ENCODE measurements at regions not wholly inside any gene's neighbourhood (a gene's known extent, or its start where the extent isn't known, plus 50 kb on each side); places are given as distances from the start of the nearest gene placed in this dataset.

- H3K27me3 ChIP-seq = no peaks in the 10 kb centered on the region
- TF ChIP-seq CTCF (IDR thresholded peaks at IDR 0.05) = no peak
- no peak overlapping the region for H3K27ac ChIP-seq
Measured at GRCh38 chr13:90750021-90750420, 597.5 kb upstream of the MIR17HG start.

GRCh38 chr13:90751026-90751425, 596.5 kb upstream of the MIR17HG start:
- H3K4me3 ChIP-seq = no peak overlapping the region
- H3K4me1 ChIP-seq = no peaks in the 10 kb centered on the region
- DNase-seq (ENCODE audit: low spot score) = no peak
- H3K27ac ChIP-seq = no peak overlapping the region
- H3K36me3 ChIP-seq = no peaks in the 10 kb centered on the region
- H3K27me3 ChIP-seq = no peaks in the 10 kb centered on the region
- no peak for TF ChIP-seq CTCF (IDR thresholded peaks at IDR 0.05)
- H3K9me3 ChIP-seq = no peaks in the 10 kb centered on the region

More at GRCh38 chr13:90750021-90750420, 597.5 kb upstream of the MIR17HG start:
- H3K4me1 ChIP-seq = no peaks in the 10 kb centered on the region
- no peak for DNase-seq (ENCODE audit: low spot score)
- no peak overlapping the region for H3K4me3 ChIP-seq
- no peaks in the 10 kb centered on the region for H3K9me3 ChIP-seq
- H3K36me3 ChIP-seq = no peaks in the 10 kb centered on the region

GRCh38 chr13:90752070-90752469, 595.4 kb upstream of the MIR17HG start:
- H3K27me3 ChIP-seq = no peaks in the 10 kb centered on the region
- no peak for DNase-seq (ENCODE audit: low spot score)
- no peak for TF ChIP-seq CTCF (IDR thresholded peaks at IDR 0.05)
- H3K4me1 ChIP-seq = no peaks in the 10 kb centered on the region
- no peak overlapping the region for H3K27ac ChIP-seq
- H3K4me3 ChIP-seq = no peak overlapping the region
- H3K9me3 ChIP-seq = no peaks in the 10 kb centered on the region
- no peaks in the 10 kb centered on the region for H3K36me3 ChIP-seq

GRCh38 chr13:90757127-90757680, 590.3 kb upstream of the MIR17HG start:
- Histone ChIP-seq H3K27ac (no peak overlapping the region), H3K36me3 (no peaks in the 10 kb centered on the region), H3K4me1 (no peaks in the 10 kb centered on the region), H3K4me3 (no peak overlapping the region), H3K9me3 (no peaks in the 10 kb centered on the region), H3K27me3 (no peaks in the 10 kb centered on the region)
- no peak for DNase-seq (ENCODE audit: low spot score)
- no peak for TF ChIP-seq CTCF (IDR thresholded peaks at IDR 0.05)

GRCh38 chr13:90760639-90761038, 586.8 kb upstream of the MIR17HG start:
- Histone ChIP-seq H3K27me3 (no peaks in the 10 kb centered on the region), H3K27ac (no peak overlapping the region), H3K36me3 (no peaks in the 10 kb centered on the region), H3K4me3 (no peak overlapping the region), H3K9me3 (no peaks in the 10 kb centered on the region), H3K4me1 (no peaks in the 10 kb centered on the region)
- DNase-seq (ENCODE audit: low spot score) = no peak
- no peak for TF ChIP-seq CTCF (IDR thresholded peaks at IDR 0.05)

GRCh38 chr13:90763476-90764150, 583.9 kb upstream of the MIR17HG start:
- Histone ChIP-seq H3K36me3 (no peaks in the 10 kb centered on the region), H3K9me3 (no peaks in the 10 kb centered on the region), H3K27me3 (no peaks in the 10 kb centered on the region), H3K4me1 (no peaks in the 10 kb centered on the region), H3K4me3 (no peak overlapping the region), H3K27ac (no peak overlapping the region)
- no peak for DNase-seq (ENCODE audit: low spot score)
- TF ChIP-seq CTCF (IDR thresholded peaks at IDR 0.05) = no peak

Measured in right atrium auricular region (tissue), 2 donors.